ENCODE measurements at regions not wholly inside any gene's neighbourhood (a gene's known extent, or its start where the extent isn't known, plus 50 kb on each side); places are given as distances from the start of the nearest gene placed in this dataset.

DNA sequence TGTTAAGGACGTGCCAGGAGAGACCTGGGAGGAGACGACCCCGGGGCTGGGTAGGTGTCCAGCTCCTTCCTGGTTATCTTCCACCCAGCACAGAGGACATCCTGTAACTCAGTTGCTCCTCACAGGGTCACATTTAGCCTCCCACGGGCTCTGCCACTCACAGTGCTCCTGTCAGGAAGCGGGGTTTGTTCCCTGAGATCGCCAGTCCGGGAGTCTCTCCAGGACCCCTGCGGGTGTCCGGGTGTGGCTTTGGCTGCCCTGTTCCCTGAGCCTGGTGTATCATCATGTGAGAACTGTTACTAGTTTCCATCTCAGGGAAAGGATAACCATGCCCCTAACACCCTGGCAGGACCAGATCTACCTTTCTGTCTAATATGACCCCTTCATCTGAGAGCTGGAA, 158.2 kb upstream of the RUNX1 start:
- no peak for ATAC-seq
- DNase-seq = peak; percentile 28
- intact Hi-C loops (cut with micrococcal nuclease) = no loop called here

DNA sequence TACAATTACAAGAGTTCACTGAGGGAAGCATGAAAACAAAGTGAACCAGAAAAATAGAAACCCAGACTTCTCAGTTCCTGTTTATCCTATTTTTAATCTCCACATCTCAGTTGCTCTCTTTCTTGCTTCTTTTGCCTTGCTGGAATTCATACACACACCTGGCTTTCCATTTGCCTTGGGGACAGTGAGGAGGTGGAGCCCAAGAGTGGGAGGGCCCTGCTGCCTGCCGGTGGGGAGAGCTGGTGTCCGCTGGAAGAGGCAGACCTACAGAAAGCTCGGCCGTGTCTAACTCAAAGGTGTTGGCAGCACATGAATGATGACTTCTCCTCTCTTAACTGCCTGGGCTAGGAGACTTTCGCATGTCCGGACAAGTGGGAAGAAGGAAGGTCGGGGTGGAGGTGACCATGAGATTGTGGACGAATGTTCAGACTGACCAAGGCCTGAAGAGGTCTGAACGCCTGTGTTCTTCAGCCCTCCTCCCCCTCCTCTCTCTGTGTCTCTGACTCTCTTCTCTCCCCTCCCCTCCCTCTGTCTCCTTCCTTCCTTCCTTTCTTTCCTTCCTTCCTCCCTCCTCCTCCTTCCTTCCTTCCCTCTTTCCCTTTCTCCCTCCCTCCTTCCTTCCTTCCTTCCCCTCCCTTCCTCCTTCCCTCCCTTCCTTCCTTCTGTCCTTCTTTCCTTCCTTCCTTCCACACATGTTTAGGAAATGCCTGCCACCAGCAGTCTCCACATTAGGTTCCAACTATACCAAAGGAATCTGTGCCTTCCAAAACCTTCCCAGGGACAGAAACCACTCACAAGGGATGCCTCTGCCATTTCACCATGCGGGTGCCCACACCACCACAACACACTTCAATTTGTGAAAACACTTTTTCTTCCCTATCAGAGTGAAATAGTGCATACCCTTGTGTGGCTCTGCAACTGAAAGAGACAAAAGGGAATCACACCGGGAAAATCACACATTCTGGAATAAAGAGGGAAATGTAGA, 157.3 kb upstream of the RUNX1 start:
- no peak for ATAC-seq
- intact Hi-C loops (cut with micrococcal nuclease) = no loop called here
- DNase-seq = peak; percentile 26

DNA sequence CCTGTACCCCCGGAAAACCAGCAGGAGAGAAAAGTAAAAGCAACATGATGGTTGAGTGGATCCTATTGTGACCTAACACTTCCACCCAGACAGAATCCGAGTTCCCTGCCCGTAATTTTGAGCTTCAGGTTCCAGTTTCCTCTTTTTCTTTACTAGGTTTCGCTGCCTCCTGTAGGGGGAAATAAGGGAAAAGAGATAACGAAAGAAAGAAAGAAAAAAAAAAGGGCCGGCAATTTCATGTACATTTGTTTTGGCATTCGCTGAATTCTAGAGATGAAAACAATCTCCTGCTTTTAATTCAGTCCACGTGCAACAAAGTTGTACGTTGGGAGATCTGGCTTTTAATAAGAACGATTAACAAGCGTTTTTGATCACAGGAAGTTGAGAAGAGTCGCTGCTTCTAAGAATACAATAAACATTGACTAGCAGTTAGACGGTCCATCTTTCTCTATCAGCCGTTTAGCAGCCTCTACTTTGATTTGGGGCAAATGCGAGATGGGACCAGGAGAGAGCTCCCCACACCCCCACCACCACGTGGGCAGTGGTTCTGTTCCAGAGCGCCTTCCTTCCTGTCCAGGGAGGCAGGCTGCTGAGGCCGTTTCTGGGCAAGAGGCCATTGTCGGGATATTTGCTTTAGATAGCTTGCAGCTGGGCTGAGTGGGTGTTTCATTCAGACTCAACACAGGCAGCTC, 155.9 kb upstream of the RUNX1 start:
- DNase-seq (peak; percentile 82), ATAC-seq (peak; percentile 80)
- intact Hi-C loops (cut with micrococcal nuclease) = no loop called here

DNA sequence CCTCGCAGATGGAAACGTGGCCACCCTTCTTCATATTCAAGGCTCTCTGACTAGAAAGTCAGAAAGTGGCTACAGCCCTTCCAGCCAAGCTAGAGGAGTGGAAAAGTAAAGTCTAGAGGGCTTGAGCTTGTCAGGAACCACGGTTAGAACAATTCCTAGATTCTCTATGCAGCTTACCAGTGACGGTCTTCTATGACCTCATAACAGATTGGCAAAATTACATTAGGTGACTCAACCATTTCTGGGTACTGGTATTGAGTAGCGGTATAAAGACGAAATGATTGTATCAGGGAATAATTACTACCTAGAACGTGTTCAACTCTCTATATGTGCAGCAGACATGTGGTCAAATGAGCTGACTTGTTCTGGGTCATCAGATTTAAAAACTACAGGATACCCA, 155.0 kb upstream of the RUNX1 start:
- no peak for ATAC-seq
- intact Hi-C loops (cut with micrococcal nuclease) = no loop called here
- no peak for DNase-seq

DNA sequence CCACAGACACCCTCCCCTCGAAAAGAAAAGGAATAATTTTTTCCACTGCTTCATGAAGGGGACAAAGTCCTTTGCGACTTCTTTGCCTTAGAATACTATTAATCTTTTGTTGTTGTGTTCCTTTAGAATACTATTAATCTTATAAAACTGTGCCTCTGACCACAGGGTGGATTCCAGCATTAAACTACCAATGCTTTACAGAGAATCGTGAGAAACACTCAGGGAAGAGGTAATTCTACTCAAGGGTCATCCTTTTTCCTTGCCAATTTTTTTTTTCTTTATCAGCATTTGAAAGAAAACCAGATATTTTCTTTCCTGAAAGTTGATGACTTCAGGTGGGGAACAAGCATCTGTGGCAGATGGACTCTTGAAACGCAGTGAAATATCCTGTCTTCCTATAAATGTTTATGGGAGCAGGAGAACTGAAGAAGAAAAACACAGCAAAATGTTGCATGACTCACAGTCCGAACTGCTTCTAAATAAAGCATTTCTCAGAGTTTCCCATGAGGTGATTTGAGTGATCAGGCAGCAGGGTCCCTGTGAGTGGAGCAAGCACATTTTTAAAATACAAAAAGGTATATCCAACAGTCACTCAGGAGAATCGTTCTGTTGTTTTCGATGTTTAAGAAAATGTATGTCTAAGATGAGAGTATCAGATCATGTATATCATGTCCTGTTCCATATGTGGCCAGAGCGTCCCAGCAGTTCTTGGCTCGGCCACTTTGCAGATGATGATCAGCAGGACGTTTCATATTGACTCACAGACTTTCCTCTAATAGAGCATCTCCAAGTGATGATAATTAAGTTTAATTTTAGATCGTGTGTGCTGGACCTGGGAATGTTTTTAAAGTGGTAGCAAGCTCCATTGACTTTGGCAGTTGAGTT, 154.2 kb upstream of the RUNX1 start:
- ATAC-seq (peak; percentile 46), DNase-seq (no peak)
- intact Hi-C loops (cut with micrococcal nuclease) = no loop called here

DNA sequence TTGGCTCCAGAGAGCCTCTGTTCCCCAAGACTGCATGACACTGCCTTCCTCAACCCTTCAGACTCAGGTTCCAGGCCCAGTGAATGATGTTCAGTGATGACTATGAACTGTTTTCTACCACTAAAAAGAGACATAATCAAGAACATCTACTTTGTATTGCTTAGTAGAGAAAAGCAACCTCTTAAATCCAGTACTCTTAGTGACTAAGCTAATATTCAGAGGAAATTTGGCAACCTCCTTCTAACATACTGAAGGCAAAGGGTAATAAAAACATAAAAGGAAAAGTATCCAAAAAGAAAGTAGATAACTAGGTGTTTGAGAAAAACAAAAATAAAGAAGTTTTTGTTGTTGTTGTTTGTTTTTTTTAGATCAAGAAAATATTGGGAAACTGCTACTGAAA, 153.3 kb upstream of the RUNX1 start:
- DNase-seq (no peak), ATAC-seq (no peak)
- intact Hi-C loops (cut with micrococcal nuclease) = no loop called here

DNA sequence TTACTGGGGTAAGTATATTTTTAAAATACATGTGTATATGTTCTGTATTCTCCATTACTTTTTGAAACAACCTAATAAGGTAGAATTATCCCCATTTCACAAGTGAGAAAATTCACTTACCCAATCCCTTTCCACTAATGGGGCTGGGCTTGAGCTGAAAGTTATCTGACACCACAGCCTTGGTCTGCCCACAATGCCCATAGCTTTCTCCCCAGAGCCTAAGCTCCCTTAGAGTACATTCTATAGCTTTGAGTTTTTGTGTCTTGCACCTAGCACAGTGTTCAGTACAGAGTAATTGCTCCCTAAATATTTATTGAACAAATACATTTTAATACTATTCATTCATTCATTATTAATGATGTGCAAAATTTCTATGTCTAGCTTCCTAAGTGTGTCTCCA, 152.7 kb upstream of the RUNX1 start:
- intact Hi-C loops (cut with micrococcal nuclease) = no loop called here
- no peak for DNase-seq

DNA sequence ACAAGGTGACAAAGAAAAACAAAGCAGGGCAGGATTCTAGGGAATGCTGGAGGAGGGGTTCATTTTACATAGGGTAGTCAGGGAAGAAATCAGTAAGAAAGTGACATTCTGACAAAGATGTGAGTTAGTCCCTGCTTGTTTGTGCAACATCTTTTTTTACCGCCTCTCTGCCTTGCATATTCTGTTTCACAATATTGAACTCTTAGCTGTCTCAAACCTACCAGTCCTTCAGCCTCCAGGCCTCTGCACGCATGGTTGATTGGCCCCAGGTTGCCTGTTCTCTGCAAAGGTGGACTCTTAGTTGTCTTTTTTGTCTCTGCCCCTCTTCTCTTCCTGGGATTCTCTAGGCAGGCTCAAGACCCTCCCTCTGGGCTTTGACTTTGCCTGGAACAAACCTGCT, 152.2 kb upstream of the RUNX1 start:
- DNase-seq = no peak
- ATAC-seq = no peak
- intact Hi-C loops (cut with micrococcal nuclease) = no loop called here

More for the DNA sequence above, 152.7 kb upstream of the RUNX1 start:
- ATAC-seq = no peak

DNA sequence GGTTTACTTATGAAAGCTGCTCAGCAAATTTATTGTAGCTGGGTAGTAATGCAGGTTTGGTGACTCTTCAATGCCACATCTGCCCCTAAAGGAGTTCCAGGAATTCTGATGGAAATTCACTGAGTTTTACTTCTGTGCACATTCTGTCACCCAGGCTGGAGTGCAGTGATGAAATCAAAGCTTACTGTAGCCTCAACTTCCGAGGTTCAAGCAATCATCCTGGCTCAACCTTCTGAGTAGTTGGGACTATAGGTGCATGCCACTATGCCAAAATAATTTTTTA, 150.6 kb upstream of the RUNX1 start:
- DNase-seq (no peak), ATAC-seq (no peak)
- intact Hi-C loops (cut with micrococcal nuclease) = no loop called here

DNA sequence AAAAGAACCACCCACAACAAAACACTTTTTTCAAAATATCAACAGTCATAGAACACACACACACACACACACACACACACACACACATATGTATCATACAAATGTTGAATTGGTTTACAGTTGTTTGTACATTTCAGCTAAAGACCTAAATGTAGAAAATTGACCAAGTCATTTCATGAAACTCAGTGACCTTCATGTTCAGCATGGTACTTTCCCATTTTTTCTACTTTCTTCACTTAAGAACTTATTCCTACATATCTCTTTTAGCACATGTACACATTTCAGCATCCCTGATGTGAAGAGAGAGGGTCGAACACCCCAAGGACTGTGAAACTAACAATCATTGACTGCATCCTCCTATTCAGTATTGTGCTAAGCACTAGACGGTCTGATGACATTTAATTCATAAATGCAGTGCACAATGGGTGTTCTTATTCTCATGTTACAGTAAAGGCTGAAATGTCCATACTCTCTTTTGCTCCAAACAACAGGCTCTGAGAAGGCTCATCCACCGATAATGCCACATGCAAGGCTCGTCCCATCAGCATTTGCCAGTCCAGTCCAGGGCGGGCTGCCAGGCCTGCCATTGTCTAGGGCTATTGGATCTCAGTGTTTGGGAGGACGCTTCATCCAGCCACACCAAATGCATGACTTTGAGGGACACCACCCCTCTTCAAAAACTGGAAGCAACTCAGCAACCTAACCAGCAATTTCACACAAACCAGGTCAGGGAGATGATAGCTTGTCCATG, 150.1 kb upstream of the RUNX1 start:
- ATAC-seq (no peak), DNase-seq (no peak)
- intact Hi-C loops (cut with micrococcal nuclease) = no loop called here

DNA sequence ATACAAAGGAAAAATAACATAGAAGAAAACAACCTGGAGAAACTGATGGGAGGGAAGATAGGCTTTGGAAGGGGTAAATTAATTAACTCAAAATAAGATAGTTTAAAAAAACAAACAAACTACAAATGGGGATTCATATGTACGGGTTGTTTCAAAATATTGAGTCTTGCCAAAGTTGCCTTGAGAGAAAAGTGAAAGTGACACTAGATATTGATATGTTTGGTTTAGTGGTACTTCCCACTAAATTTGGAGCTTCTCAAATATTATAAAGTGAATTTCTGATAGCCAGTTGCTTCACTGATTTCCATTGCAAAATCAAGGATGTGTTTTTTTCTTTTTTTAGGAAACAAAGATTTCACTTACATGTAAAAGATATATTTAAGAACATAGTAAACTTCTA, 149.5 kb upstream of the RUNX1 start:
- ATAC-seq (no peak), DNase-seq (no peak)
- intact Hi-C loops (cut with micrococcal nuclease) = no loop called here

DNA sequence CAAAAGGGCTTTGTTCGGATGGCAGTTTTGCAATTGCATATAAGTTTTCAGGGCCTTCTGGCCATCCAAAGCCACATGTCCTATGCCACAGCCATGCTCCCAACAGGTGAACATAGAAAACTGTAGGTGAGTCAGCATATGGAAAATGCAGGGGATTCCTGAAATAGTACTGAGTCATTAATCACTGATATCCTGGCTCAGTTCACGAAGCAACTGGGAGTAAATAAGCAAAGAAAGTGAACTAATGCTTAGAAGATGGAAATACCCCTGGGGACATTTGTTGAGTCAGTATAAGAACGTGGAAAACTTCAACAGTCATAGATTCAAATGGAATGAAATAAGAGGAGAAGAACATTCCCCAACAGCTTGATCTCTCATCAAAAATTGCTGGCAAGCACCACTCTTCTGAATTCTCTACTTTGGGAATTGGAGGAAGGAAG, 148.9 kb upstream of the RUNX1 start:
- peak; percentile 92 for ATAC-seq
- no peak for DNase-seq
- intact Hi-C loops (cut with micrococcal nuclease) = no loop called here

DNA sequence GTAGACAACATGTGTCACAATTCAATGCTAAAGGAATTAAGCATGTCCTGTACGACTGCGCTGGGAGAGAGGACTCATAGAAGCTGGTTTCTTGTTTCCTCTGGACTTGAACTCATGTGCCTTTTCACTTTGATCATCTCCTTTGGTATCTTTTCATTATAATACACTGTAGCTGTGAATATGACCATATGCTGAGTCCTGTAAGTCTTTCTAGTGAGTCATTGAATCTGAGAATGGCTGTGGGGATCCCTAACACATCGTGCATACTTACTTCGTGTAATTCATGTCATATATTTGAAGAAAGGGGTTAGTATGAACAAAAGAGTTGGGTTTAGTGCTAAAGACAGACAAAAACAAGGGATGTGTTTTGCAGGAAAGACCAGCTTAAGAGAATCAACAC, 148.1 kb upstream of the RUNX1 start:
- ATAC-seq = no peak
- intact Hi-C loops (cut with micrococcal nuclease) = no loop called here
- no peak for DNase-seq

DNA sequence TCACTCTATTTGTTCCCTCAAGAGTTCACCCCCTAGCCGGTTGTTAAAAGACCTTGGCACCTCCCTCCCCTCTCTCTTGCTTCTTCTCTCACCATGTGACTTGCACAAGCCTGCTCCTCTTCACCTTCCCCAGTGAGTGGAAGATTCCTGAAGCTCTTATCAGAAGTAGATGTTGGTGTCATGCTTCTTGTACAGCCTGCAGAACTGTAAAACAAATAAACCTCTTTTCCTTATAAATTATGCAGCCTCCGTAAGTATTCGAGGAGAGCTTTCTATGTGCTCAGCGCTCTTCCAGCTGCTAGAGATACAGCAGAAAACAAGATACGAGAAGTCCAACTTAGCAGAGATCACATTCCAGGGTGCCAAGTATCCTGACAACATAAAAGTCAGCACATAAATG, 147.0 kb upstream of the RUNX1 start:
- no peak for DNase-seq
- intact Hi-C loops (cut with micrococcal nuclease) = no loop called here
- ATAC-seq = no peak

DNA sequence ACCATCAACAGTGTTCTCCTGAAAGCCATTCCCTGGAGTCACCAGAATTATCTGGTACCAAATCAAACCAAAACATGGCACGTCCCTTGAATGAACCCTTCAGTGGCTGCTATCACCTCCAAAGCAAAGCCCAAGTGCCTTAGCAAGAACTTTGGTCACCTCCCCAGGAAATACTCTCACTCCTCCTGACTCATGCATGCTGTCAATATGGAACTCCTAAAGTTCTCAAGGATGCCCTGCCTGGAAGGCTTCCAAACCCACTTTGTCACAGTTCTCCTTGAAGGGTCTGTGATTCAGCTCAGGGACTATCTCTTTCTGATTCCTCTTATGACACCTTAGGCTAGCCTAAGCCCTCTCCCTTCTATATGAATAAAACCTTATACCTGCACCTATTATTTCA, 146.1 kb upstream of the RUNX1 start:
- intact Hi-C loops (cut with micrococcal nuclease) = no loop called here
- DNase-seq (no peak), ATAC-seq (no peak)

DNA sequence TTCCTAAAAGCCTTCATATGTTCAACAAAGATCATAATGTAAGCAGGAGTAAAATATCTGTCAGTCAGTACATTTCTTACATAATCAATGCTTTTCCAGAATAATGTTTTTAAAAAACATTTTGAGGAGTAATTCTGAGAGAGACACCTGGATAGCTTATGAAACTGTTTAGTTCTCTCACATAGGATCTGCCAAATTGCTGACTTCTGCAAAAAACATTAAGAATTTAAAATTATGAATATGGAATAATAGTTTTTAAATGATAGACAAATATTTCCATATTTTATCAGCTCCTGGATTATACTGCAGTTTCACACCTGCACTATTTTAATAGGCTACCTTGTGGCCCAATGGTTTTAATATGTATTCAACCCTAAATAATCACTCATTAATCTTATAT, 142.7 kb upstream of the RUNX1 start:
- no peak for DNase-seq
- intact Hi-C loops (cut with micrococcal nuclease) = no loop called here
- no peak for ATAC-seq

DNA sequence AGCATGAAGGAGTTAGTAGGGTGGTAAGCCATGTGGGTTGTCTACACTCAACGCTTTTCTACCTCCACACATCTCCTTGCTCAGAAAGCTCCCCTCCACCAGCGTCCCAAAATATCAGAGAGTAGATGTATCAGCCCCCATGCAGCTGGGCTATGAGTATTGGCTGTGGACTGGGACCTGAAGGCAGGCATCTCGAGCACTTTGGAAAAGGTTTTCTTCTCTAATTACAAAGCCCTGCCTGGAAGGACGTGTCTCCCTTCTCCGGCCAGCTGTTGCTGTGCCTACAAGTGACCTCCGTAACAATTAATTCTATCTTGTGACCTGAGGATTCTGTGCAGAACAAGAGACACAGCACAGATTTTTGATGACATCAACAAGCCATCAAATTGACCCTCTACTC, 142.0 kb upstream of the RUNX1 start:
- ATAC-seq = no peak
- no peak for DNase-seq
- intact Hi-C loops (cut with micrococcal nuclease) = no loop called here

DNA sequence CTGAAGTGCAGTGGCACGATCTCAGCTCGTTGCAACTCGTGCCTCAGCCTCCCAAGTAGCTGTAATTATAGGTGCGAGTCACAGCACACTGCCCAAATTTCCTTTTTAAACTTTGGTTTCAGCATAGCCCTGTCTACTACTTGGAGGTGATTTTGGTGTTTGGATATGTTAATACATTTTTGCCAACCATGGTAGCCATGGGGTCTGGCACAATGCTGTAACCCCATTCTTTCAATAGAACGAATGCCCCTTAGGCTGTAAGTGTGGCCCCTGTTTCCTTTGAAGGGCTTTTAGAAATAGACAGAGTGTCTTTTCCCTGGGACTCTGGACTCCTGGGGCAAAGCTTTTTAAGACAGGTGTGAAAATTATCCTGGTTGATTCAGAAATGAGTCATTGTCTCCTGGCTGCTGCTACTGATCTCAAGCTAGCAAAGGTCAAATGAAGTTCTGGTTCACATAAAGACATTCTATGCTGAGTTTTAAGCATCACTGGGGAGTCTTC, 141.1 kb upstream of the RUNX1 start:
- DNase-seq (no peak), ATAC-seq (no peak)
- intact Hi-C loops (cut with micrococcal nuclease) = no loop called here
